Erythroblast (primary cell): ENCODE measurements at regions not wholly inside any gene's neighbourhood (a gene's known extent, or its start where the extent isn't known, plus 50 kb on each side); places are given as distances from the start of the nearest gene placed in this dataset.
"Not testable (repeated sequence)": the region's sequence is repeated elsewhere in the genome, so short reads cannot be mapped to it uniquely, and the experiment has no call there.

Source experiments
- DNase-seq, 2 experiments: peaks; one replicate each; lab custom pipeline; 2025; lab: John Stamatoyannopoulos, UW
- GATA1 ChIP-seq: IDR thresholded peaks from 2 replicates; pipeline ENCODE4 v1.6.1; 2011; ENCODE audit warnings: low read depth, mild to moderate bottlenecking, control low read depth, low read length, moderate library complexity
- POLR2A ChIP-seq: IDR thresholded peaks from 2 replicates; pipeline ENCODE4 v1.6.1; 2011; ENCODE audit warnings: mild to moderate bottlenecking, low read length

DNA sequence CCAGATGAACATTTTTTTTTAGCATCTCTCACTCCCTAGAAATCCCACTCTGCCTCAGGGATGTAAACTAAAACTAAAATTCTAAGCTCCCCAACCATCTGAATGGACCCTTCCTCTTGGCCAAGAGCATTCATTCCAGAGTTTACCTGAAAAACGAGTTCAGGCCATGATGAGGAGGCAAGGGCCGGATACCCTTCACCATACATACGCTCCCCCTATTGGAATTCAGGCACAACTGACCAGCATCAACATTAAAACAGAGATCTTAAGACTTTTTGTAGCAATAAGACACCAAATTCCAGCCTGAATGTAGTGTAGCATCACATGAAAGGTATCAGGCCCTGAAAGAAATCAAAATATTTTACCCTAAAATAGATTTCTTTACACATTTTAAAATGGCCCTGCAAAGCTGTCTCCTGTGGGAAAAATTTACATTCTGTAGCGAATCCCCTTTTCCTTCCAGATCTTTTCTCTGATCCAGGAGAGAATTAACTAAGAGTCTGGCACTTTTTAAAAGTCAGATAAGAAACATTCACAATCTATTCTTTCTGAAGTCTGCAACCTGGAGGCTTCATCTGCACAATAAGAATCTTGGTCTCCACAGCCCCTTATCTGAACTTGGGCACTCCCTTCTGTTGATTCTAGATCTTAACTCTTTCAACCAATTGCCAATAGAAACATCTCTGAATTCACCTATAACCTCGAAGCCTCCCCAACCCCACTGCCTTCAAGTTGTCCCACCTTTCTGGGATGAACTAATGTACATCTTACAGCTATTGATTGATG, 888.5 kb downstream of the UQCRFS1 start:
- TF ChIP-seq GATA1 = no peak
- no peak for TF ChIP-seq POLR2A
- no peak for DNase-seq

DNA sequence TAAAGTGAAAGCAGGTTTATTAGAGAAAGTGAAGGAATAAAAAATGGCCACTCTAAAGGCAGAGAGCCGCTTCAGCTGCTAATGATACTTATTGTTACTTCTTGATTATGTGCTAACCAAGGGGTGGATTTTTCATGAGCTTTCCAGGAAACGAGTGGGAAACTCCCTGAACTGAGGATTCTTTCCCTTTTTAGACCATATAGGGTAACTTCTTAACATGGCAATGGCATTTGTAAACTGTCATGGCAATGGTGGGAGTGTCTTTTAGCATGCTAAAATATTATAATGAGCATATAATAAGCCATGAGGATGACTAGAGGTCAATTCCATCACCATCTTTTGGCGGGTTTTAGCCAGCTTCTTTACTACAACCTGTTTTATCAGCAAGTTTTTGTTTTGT, 890.0 kb downstream of the UQCRFS1 start:
- TF ChIP-seq GATA1 (no peak), POLR2A (no peak)
- DNase-seq = no peak

DNA sequence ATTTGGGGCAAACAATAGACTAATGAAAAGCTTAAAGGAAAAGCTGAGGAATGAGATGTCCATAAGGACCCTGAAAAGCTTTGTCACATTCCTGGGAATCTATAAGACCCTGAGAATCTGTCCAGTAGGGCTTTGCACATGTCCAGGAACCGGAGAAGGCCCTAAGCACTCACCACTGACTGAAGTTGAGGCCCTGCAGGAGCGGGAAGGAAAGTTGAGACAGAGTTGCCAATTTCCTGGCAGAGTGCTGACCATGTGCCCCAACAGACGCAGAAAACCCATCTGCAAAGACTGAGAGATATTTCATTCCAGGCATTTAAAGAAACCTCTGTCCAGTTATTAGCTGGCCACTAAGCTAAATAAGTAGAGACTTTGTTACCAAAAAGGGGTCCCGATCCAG, 890.5 kb downstream of the UQCRFS1 start:
- TF ChIP-seq POLR2A (no peak), GATA1 (no peak)
- DNase-seq = no peak

DNA sequence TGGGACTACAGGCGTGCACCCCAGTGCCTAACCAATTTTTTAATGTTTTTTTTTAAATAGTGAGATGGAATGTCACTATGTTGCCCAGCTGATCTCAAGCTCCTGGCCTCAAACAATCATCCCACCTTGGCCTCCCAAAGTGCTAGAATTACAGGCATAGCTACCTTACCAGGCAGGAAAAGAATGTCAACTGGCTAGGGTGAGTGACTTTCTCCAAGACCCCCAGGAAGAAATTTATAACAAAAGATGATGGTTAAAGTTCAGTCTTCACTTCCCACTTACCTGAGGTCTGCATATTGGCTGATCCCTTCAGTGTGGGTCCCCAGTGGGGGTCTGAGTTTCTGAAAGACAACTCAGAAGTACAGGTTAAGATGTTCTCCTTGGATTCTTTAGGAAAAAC, 893.0 kb downstream of the UQCRFS1 start:
- DNase-seq = no peak
- no peak for TF ChIP-seq GATA1
- TF ChIP-seq POLR2A = no peak

DNA sequence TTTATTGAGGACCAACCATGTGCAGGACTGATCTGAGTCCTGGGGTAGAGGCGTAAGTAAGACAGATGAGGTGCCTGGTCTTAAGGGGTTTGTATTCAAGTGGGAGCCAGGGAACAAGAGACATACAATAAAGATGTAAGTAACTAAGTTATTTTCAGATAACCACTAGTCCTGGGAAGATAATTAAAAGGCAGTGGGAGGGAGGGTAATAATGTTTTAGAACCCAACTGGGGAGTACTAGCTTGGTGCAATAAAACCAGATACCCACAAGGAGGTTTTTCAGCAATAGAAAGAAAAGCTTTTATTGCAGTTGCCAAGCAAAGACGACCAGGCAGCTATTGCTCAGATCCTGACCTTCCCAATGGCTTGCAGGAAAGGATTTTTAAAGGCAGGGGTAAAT, 893.7 kb downstream of the UQCRFS1 start:
- TF ChIP-seq POLR2A (no peak), GATA1 (no peak)
- DNase-seq = no peak

DNA sequence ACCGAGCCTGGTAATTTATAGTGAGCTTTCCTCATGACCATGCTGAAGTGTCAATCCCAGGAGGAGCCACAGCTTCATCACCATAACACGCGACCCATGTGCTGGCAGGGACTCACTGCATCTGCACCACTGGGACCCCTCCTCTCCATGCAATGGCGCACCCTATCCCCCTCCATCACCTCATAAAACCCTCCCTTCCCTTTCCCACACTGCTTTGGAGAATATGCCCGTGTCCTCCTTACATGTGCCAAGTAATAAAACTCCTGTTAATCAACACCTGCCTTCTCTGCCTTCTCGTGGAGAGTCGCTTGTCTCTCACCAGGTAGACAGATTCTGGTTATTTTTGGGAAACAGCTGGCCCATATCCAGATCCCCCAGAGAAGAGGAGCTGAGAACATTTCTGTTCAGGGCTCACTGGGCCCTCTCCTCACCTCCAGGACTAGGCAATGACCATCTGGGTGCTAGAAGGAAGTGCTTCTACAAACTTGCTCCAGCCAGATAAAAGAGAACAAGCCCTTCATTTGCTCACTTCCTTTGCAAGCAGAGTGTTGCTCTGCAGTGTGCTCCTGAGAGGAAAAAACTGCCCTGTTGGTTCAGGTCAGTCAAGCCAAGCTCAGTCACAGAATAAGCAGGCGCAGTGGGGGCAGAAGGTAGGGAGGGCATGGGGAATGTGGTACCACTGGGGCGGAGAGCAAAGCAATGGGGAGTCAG, 894.3 kb downstream of the UQCRFS1 start:
- TF ChIP-seq GATA1 (no peak), POLR2A (no peak)
- DNase-seq = no peak

DNA sequence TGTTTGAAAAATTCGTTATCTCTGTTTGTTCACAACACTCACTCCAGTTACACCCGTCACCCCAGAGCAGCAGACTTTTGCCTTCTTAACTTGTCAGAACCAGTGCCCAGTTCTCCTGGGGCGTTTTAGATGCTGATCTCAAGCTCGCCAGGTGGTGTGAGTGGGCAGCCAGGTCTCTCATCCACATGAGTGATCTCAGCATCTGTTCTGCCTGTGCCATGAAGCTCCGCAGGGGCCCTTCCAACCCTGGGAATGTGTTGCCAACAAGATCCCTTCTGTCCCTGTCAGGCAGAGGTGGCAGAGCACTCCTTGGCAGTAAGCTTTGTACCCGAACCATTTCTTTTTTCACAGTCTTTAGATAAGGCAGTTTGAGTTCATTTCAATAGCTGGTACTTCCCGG, 896.5 kb downstream of the UQCRFS1 start:
- DNase-seq = no peak
- TF ChIP-seq GATA1 = no peak
- no peak for TF ChIP-seq POLR2A

DNA sequence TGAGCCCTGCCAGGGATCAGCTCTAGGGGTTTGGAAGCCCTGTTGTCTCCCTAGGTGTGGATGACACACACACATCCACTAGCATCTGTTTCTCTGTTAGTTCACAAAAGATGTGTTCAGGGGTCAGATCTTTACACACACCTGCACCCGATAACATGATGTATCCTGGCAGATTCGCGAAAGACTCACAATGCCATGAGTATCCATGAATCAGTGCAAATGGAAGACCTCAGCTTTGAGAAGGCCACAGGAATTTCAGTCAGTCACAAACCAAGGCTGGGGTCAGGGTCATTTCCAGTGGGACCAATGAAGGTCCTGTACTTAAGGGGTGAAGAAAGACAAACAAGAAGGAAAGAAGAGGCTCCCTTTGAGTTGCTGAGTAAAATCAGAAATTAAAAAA, 898.2 kb downstream of the UQCRFS1 start:
- no peak for TF ChIP-seq POLR2A
- no peak for TF ChIP-seq GATA1
- DNase-seq = no peak

DNA sequence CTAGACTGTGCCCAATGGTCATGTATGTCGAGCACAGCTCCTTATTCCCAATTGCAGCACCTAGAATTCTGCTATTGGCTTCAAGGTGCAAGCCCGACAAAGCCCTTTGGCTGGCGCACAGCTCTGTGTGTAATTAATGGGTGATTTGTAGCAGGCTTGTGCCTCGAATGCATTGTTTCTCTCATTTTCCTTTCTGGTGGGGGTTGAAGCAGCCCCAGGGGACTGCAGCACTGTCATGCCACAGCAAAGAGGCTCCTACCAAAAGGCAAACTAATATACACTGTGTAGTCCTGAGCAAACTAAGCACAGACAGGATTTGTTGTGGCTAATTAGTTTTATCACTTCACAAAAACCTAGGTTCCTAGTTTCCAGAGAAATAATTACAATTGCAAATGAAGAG, 898.7 kb downstream of the UQCRFS1 start:
- DNase-seq = no peak
- TF ChIP-seq GATA1 (no peak), POLR2A (no peak)

DNA sequence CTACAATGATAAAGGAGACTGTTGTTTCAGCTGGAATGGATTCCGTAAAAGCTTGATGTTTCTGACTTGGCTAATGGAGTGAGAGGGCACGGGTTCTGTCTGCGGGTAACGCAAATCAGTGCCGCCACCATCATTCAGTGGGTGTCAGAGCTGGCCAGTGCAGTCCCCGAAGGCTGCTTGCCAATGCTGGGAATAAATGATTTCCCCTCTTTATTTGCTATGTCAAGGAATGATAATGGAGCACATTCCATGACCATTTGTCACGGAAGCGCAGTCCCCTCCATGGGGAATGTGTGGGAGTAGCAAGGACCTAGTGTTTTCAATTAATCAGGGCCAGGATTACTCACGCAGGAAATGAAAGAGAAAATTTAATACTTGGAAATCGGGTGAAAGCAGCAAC, 899.3 kb downstream of the UQCRFS1 start:
- no peak for DNase-seq

DNA sequence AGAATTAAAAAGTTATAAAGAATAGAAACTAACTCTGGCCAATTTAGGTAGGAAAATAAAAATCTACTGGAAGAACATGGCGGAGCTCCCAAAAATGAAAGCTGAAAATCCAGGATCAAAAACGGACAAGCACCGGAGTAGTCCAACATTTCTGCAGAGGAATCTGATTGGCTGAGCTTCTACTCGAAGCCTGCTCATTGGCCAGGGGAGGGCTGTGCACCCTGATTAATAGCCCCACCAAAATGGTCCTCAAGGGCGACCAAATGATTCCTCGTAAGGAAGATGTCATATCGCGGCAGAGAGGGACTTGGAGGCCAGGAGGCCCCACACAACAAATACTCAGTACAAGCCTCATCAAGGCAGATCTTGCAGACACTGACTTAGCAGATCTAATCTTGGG, 900.7 kb downstream of the UQCRFS1 start:
- no peak for DNase-seq
- TF ChIP-seq POLR2A (no peak), GATA1 (no peak)

More for the DNA sequence above, 899.3 kb downstream of the UQCRFS1 start:
- TF ChIP-seq GATA1 (no peak), POLR2A (no peak)

DNA sequence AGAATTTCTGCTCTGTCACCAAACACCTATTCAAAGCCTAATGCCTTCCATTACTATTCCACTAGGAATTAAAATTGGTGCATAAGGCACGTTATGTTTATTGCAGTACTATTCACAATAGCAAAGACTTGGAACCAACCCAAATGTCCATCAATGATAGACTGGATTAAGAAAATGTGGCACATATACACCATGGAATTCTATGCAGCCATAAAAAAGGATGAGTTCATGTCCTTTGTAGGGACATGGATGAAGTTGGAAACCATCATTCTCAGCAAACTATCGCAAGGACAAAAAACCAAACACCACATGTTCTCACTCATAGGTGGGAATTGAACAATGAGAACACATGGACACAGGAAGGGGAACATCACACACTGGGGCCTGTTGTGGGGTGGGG, 902.1 kb downstream of the UQCRFS1 start:
- DNase-seq = not testable (repeated sequence)

DNA sequence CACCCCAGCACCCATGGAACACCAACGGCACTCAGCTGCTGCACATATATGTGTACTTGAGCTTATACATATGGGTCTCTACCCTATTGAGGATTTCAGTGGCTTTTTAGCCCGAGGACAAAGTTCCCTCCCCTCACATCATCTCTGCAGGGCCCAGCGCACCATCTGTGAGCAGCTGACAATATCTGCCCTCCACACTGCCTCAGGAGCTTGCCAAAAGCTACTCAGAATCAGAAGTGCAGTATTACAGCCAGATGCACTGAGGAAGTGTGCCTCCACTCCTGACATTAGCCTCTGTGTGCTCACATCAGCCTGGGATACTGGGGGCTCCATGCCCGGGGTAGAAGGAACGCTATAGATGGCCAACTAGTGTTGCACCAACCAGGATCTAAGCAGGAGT, 903.9 kb downstream of the UQCRFS1 start:
- TF ChIP-seq POLR2A = no peak
- no peak for TF ChIP-seq GATA1
- DNase-seq = no peak

DNA sequence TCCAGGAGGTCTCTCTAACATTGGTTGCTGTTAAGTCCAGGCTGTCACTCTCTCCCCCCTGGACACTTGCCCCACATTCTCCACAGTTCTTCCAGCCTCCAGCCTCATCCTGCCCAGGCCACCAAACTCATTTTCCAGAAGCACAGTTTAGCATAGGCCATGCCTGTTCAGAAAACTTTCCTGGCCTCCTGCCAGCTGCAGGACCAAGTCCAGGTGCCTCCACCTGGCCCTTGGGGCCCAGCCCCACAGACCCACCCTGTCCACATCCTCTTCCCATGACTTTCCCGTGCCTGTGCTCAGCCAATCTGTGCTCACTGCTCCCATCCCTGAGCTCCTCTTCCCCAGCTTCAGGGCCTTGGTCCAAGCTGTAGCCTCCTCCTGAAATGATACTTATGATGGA, 905.0 kb downstream of the UQCRFS1 start:
- no peak for DNase-seq
- no peak for TF ChIP-seq POLR2A
- no peak for TF ChIP-seq GATA1

DNA sequence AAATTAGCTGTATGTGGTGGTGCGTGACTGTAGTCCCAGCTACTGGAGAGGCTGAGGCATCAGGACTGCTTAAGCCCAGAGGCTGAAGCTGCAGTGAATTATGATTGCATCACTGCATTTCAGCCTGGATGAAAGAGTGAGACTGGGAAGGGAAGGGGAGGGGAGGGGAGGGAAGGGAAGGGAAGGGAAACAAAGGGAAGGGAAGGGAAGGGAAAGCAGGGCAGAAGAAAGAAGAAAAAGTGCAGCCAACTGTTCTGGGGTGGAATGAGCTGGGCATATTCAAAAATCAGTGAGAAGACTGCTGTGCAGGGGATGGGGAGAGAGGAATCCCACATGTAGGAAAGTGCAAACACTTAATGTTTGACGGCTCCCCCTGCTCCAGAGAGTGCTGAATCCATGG, 905.5 kb downstream of the UQCRFS1 start:
- TF ChIP-seq GATA1 = no peak
- no peak for TF ChIP-seq POLR2A
- DNase-seq = no peak

DNA sequence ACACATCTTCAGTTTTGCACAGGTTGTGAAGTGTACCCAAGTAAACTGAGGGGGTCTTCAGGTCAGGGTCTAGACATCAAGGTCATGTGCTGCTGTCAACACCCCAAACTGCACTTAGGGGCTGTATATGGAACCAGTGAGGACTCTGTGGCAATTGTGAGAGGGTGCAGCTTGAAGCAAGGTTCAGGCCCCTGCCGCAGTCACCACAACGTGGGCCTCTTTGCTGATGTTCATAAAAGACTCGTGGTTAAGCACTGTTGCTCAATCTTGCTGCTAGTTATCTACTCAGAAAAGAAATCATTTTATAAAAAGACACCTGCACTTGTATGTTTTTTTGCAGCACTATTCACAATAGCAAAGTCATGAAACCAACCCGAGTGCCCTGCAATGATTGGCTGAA, 907.4 kb downstream of the UQCRFS1 start:
- DNase-seq = no peak
- TF ChIP-seq GATA1 (no peak), POLR2A (no peak)
